ENCODE measurements at regions not wholly inside any gene's neighbourhood (a gene's known extent, or its start where the extent isn't known, plus 50 kb on each side); places are given as distances from the start of the nearest gene placed in this dataset.

DNA sequence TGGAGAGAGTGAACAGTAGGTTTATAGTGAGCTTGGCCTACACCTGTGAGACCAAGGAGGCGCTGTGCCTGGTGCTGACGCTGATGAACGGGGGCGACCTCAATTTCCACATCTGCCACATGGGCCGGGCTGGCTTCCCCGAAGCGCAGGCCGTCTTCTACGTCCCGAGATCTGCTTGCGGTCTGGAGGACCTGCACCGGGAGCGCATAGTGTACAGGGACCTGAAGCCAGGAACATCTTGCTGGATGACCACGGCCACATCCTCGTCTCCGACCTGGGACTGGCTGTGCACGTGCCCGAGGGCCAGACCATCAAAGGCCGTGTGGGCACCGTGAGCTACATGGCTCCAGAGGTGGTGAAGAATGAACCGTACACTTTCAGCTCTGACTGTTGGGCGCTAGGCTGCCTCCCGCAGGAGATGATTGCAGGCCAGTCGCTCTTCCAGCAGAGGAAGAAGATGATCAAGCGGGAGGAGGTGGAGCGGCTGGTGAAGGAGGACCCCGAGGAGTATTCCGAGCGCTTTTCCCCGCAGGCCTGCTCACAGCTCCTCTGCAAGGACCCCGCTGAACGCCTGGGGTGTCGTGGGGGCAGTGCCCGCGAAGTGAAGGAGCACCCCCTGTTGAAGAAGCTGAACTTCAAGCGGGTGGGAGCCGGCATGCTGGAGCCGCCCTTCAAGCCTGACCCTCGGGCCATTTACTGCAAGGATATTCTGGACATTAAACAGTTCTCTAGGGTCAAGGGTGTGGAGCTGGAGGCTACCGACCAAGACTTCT is 139.0 kb downstream of the ZDHHC20 start:
- DNase-seq: no peak

- DNase-seq: no peak
Measured at GRCh38 chr13:21320642-21321034, 138.5 kb downstream of the ZDHHC20 start.

DNA sequence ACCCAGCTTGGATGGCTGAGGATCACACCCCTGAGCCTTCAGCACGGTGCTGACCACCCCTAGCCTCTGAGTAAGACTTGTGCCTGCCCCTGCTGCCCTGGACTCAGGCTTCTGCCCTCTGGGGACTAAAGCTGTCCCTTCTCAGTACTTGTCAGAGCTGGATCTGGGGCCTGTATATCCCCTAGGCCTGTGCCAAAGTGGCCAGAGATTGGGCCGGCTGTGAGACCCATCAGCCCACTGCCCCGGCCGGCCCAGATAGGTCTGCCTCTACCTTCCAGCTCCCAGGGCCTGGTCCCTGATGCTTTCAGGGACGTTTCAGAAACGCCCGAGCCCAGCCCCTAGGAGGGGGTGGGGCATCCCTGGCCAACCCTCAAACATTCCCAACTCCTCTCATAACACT is 137.8 kb downstream of the ZDHHC20 start:
- DNase-seq: no peak

GRCh38 chr13:21322327-21322965 is 136.7 kb downstream of the ZDHHC20 start:
- no peak for DNase-seq
